ENCODE measurements at regions not wholly inside any gene's neighbourhood (a gene's known extent, or its start where the extent isn't known, plus 50 kb on each side); places are given as distances from the start of the nearest gene placed in this dataset.

DNA sequence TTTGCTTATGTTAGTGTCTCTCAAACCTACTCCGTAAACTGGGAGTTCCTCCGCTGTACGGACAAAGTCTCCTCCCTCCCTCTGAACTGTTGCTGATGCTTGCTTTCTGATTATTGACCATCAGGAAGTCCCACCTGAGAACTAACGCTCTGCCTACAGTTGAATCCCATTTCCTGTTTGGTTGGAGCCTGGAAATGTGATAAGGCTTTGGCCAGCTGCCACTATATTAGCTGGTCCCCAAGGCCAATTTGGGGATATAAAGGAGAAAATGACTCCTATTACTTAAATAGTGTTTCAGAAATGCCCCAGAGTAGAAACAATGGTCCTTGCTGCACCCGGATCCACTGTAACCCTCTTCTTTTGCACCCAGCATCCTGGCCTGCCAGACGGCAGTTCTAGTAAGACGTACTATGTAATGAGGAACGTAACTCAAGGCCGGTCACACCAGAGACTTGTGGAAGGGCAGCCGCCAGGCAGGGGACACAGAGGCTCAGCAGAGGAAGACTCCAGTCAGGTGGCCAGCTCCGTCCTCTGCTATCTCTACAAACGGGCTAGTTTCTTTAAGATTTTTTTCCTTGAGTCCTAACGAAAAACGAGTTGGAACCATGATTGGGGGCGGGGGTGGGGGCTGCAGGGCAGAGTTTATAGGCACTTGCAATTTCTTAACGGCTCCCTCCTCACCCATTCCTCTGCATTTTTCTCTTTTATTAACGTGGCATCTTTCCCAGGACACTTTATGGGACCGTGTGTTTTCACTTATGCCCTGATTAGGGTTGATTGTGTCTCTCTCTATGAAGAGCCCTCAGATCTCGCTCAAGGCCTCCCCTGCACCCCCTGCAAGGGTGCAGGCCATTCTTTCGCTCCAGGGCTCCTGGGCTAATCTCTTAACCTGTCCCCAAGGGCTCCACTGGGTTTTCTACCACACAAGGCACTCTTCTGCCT lies 72.8 kb upstream of the CDON start:
- TF ChIP-seq CREB1 (IDR thresholded peaks at IDR 0.05): no peak
- no peak for TF ChIP-seq CREB1 (CRISPR knock-in tag; IDR thresholded peaks at IDR 0.05)
- no peak for TF ChIP-seq CTCF (IDR thresholded peaks at IDR 0.05 in 2 of 3, conservative IDR thresholded peaks at IDR 0.05 in 1 of 3; ENCODE audit: insufficient read depth in 2 of 3, low read depth in 1 of 3, low read length in 3 of 3)
- TF ChIP-seq SRSF9 (IDR thresholded peaks at IDR 0.05; ENCODE audit: borderline replicate concordance, low read depth, low read length): no peak
- TF ChIP-seq ID3 (CRISPR knock-in tag; IDR thresholded peaks at IDR 0.05): no peak
- no peak for TF ChIP-seq ID3 (tag; IDR thresholded peaks at IDR 0.05)
- TF ChIP-seq PCBP1 (IDR thresholded peaks at IDR 0.05; ENCODE audit: low read depth, low read length, poor library complexity, severe bottlenecking): no peak
- TF ChIP-seq BHLHE40 (IDR thresholded peaks at IDR 0.05; ENCODE audit: low read length): no peak
- TF ChIP-seq POLR2A (conservative IDR thresholded peaks at IDR 0.05): no peak
